ENCODE measurements at regions not wholly inside any gene's neighbourhood (a gene's known extent, or its start where the extent isn't known, plus 50 kb on each side); places are given as distances from the start of the nearest gene placed in this dataset.
A peak's percentile ranks its signal among the peaks of the same experiment; 100 is the strongest.

DNA sequence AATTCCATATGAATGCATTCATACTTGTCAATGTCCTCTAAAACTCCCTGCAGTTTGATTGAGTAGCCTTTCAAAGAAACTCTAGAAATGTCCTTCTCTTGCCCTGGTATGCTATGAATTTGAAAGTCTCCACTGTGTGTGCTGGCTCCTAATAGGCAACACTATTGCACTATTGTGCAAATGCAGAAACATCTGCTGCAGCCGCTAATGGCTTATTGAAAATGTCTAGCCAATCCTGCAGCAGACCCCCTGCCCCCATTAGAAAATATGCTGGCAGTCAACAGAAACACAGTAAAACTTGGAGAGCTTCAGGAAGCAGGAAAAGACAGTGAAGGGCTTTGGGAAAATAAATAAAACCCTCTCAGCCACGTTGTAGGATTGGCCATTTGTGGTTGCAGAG lies 87.3 kb upstream of the GRAMD2B start:
- in situ Hi-C loops (cut with HindIII; ENCODE audit: low pct_ligation_motif_present, low pct_unique_long_range_greater_than_20kb, low sequenced_read_pairs), result no loop called here

DNA sequence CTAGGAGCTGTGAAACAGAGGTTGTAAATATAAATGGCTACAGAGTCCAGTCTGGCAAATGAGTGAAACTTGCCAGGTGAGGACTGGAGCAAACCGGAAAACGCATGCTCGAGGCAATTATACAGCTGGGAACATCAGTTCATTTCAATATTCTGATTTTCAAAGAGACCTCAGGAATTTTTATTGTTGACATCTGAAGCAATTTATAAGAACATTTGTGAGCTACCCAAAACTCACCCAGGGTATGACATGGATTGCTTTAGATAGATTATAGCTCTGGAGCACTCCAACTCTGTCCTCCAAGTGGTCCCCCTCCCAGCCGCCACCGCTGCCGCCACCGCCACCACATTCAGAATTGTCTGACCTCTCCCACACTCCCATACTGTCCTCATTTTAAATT lies 84.6 kb upstream of the GRAMD2B start:
- in situ Hi-C loops (cut with HindIII; ENCODE audit: low pct_ligation_motif_present, low pct_unique_long_range_greater_than_20kb, low sequenced_read_pairs), result no loop called here
- no peak for DNase-seq

More for the DNA sequence above, 87.3 kb upstream of the GRAMD2B start:
- no peak for DNase-seq

DNA sequence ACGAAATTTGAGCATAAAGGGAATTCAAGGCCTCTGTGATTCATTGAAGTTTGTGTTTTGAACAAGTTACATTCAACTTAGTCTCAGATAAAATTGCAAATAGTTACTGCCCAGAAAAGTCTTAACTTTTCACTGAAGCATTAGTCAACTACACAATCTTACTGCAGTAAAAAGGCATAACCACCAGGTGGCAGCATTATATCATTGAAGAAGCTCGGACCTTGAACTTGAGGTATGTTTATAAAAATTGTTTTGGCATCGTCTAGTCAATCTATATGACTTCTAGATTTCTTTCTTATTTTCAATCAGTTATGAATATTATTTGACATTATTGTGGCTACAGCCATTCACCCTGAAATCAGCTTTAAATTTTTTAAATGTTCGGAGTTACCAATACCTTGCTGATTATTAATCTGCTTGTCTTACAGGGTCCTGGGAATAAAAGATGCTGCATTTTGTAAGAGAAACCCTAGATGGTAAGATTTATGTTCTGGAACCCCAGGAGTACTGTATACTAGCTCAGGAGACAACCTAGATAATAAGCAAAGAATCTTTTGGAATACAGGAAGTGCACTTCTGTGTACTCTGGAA lies 83.9 kb upstream of the GRAMD2B start:
- in situ Hi-C loops (cut with HindIII; ENCODE audit: low pct_ligation_motif_present, low pct_unique_long_range_greater_than_20kb, low sequenced_read_pairs), result no loop called here
- DNase-seq, result peak; percentile 71

DNA sequence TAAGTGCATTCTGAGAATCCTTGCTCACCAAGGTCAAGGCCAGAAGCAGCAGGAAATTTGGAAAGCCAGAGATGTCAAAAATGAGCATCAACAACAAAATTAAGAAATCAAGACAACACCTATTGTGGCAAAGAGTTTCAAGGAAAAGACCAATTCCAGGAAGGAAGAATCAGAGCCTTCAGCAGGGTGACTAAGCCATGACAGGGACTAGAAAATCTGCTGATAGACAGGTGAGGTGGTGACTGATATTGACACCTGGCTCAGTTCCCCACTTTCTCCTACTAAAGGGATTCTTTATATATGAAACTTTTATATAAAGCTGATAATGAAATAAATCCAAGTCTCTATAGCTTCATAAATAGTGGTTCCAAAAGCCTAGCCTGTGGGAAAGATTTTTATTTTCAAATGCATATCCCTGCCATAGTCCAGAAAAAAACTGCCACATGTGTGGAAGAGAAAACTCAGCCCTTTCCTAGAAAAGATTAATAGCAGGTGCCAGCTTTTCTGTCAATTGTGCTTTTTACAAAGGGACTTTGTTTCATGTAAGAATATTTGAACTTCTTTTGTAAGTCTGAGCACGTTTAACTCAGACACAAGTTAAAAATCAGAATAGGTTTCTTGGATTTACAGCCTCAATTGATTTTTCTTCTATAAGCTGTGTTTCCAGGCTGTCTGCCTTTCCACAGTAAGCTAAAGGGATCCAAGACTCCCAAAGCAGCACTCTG lies 81.1 kb upstream of the GRAMD2B start:
- in situ Hi-C loops (cut with HindIII; ENCODE audit: low pct_ligation_motif_present, low pct_unique_long_range_greater_than_20kb, low sequenced_read_pairs), result no loop called here

DNA sequence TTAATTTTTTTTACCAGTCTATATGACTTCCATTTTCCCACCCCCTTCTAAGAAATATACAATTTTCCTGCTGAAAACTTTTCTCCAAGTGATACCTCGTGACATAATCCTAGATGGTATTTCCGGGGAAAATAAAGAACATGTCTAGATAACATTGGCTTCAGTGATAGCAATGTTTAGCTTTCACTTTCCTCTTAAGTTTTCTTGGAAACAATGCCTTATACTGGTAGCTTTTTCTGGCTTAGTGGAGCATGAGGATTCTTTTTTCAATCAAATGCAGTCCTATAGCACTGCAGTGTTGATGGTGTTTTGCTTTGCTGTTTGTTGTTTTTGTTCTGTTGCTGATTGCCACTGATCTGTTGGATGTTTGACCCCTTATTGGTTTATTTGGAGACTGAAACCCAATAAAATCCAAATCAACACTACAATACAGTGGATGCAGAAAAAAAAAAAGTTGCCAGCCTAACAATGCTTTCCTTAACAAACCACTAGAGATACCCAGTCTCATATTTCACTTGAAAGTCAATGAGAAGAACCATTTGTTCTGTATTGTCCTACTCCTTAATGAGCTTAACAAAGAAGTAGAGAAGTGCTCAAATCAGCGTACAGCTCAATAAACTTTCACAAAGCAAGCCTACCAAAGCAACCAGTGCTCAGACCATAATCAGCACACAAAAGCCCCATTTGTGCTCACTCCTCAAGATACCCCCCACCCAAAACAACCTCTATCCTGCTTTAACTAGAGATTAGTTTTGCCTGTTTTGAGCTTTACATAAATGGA lies 74.2 kb upstream of the GRAMD2B start:
- DNase-seq, result no peak
- in situ Hi-C loops (cut with HindIII; ENCODE audit: low pct_ligation_motif_present, low pct_unique_long_range_greater_than_20kb, low sequenced_read_pairs), result no loop called here

More for the DNA sequence above, 81.1 kb upstream of the GRAMD2B start:
- no peak for DNase-seq

DNA sequence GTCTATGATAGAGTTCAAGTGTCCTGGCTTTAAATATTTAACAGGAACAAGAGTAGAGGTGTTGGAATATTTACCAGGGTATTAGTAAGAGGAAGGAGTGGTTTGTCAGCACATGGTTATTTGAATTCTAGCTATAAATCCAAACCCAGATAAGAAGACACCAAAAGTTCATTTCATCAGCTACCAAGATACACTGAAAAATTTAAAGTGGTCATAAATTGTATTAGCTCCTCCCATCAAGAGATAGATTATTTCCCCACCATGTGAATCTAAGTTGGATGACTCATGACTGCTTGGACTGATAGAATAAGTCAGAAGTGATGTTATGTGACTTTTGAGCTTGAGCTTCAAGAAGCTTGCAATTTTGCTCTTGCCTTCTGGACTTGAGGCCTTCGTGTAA lies 72.1 kb upstream of the GRAMD2B start:
- DNase-seq, result peak; percentile 51
- in situ Hi-C loops (cut with HindIII; ENCODE audit: low pct_ligation_motif_present, low pct_unique_long_range_greater_than_20kb, low sequenced_read_pairs), result loop anchor here (25.0 kb wide), 1 partner anchor 186 kb away; no protein-coding TSS in a partner anchor

DNA sequence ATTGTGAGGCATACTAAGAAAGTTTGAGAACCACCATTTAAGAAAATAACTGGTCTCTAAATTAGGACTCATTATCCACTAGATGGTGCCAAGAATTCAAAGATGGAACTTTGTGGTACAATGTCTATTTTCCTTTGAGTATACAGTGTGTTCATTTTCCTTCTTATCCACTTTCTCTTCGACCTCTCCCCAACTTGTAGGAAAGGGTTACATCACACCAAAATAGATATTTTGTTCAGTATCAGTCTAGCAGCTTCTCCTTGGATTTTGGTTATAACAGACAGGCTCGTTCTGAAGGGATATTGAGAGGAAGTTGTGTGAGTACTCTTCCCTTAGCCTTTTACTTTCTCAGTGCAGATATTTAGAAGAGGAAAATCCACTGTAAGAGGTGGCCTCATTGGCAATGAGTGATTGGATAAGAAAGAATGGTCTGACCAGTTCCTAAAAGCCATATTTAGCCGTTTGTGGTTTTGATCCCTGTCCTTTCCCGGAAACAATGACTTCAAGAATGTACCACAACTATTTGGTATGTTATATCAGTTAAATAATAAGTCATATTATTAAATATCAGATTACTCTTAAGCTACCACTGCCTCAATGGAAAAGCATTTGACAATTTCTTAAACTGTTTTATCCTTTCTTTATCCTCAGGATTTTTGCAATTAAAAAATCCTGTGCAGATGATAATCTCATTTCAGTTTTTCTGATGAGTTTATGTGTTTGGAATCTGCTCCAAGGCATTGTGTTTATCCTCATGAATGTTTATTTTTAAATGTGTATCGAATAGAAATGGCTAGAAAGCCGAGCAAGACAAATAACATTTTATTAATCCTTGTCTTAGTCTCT lies 69.0 kb upstream of the GRAMD2B start:
- peak; percentile 87 for DNase-seq
- in situ Hi-C loops (cut with HindIII; ENCODE audit: low pct_ligation_motif_present, low pct_unique_long_range_greater_than_20kb, low sequenced_read_pairs), result loop anchor here (25.0 kb wide), 1 partner anchor 183 kb away; no protein-coding TSS in a partner anchor

DNA sequence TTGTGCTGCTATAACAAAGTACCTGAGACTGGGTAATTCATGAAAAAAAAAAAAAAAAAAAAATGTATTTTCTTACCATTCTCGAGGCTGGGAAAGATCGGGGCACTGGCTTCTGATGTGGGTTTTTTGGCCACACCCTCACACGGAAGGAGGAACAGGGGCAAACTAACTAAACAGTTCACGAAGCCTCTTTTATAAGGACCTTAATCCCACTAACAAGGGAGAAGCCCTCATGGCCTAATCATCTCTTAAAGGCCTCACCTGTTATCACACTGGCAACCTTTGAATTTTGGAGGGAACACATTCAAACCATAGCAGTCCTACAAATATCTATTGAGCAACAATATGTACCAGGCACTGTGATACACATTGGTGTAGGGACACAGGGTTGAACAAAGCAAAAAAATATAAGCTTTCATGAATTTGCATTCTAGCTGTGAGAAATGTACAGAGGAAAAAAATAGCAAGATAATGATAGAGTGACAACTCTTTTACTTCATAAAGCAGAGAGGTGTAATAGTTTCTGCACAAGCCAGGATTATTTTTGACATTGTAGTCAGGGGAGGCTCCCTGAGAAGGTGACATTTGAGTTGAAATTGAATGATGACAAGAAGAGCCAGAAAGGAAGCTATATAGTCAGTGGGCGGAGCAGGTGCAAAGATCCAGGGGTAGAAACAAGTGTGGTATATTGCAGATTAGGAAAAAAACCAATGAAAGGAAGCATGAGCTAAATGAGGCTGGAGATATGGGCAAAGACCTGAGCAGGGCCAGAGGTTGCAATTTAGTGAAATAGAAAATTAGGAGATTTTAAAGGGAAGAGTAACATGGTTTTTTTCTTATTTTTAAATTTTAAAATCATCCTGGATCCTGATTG lies 68.1 kb upstream of the GRAMD2B start:
- no peak for DNase-seq
- in situ Hi-C loops (cut with HindIII; ENCODE audit: low pct_ligation_motif_present, low pct_unique_long_range_greater_than_20kb, low sequenced_read_pairs), result loop anchor here (25.0 kb wide), 1 partner anchor 182 kb away; no protein-coding TSS in a partner anchor

DNA sequence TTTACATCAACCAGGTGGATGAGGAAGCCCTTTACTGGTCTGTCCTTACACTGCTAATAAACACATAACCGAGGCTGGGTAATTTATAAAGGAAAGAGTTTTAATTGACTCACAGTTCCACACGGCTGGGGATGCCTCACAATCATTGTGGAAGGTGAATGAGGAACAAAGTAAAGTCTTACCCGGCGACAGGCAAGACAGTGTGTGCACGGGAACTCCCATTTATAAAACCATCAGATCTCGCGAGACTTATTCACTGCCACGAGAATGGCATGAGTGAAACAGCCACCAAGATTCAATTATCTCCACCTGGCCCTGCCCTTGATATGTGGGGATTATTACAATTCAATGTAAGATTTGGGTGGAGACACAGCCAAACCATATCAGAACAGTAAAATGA lies 67.3 kb upstream of the GRAMD2B start:
- no peak for DNase-seq
- in situ Hi-C loops (cut with HindIII; ENCODE audit: low pct_ligation_motif_present, low pct_unique_long_range_greater_than_20kb, low sequenced_read_pairs), result loop anchor here (25.0 kb wide), 1 partner anchor 181 kb away; no protein-coding TSS in a partner anchor

DNA sequence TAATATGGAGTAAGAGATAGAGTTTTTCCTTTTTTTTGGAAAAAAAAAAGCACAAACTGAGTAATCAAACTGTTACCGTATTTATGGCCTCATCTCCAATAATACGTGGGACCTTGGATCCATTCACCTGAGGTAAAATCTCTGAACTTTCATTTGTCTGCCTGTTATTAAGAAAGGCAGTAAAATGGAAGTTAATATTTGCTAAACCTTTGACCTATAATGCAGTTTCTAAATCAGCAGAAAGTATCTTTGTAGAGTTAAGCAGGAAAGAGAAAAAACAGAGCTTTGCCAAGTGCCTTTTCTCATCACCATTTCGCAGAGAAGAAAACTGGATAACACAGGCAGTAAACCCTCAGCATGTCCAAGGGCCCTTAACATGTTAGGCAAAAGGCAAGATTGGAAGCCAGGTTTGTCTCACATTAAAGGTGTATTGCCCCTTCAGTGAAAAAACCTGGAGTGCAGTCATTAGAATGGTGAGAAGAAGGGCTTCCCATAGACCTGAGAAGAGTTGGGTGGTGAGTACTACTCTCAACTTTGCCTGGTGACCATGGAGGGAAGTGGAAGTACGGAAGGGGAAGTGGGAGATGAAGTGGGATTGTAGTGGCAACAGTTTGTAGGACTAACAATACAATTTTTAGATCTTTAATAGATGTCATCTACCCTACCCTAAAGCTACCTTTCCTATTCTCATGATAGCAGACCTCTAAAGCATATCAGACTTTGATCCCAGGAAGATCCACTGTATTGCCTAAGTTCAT lies 65.4 kb upstream of the GRAMD2B start:
- in situ Hi-C loops (cut with HindIII; ENCODE audit: low pct_ligation_motif_present, low pct_unique_long_range_greater_than_20kb, low sequenced_read_pairs), result loop anchor here (25.0 kb wide), 1 partner anchor 180 kb away; no protein-coding TSS in a partner anchor
- no peak for DNase-seq

DNA sequence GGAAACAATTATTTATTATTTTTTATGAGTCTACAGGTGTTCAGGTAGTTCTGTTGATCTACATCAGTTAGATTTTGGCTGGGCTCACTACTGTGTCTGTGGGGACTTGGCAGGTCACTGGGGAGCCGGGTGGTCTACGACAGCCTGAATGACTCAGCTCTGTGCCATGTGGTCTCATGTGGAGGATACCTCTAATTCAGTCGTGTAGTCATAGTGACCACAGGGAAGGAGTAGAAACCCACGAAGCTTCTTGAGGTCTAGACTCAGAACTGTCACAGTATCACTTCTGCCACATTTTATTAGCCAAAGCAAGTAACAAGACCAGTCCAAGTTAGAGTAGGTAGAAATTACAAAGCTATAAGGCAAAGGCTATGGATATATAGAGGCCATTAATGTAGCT lies 64.7 kb upstream of the GRAMD2B start:
- no peak for DNase-seq
- in situ Hi-C loops (cut with HindIII; ENCODE audit: low pct_ligation_motif_present, low pct_unique_long_range_greater_than_20kb, low sequenced_read_pairs), result loop anchor here (25.0 kb wide), 1 partner anchor 179 kb away; no protein-coding TSS in a partner anchor

DNA sequence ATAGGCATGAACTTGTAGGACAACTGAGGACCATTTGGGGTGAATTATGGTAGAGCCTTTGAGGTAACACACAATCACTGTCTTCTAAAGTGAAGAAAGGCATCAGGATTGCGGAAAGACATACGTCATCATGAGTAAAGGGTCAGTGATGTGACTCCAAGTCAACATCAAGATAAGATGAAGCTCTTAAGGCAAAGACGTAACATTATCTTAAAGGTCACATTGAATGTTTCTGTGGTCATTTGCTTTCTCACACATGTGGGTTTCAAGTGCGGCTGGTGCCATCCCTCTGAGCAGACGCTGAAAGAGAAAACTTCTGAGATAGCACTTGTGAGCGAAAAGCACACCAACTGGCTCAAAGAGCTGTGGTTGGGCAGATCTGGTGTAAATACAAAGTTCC lies 63.3 kb upstream of the GRAMD2B start:
- no peak for DNase-seq

DNA sequence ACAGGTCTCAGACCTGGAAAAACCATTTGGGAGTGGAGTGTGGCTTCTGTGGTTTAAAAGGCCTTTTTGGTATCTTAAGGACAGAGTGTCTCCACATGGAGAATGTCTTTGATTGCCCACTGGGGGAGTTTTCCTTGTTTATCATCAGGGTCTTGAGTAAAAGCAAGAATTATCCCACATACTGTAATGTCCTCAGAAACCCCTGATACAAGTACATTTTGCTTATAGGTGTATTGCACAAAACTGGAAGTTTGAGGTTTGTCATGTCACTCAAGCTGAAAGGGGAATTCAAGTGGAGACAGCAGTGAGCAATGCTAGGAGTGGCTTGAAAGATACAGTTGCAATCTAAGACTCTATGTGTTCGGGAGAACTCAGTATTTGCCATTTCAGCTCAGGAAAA lies 62.7 kb upstream of the GRAMD2B start:
- in situ Hi-C loops (cut with HindIII; ENCODE audit: low pct_ligation_motif_present, low pct_unique_long_range_greater_than_20kb, low sequenced_read_pairs), result loop anchor here (25.0 kb wide), 1 partner anchor 177 kb away; no protein-coding TSS in a partner anchor
- no peak for DNase-seq

More for the DNA sequence above, 63.3 kb upstream of the GRAMD2B start:
- in situ Hi-C loops (cut with HindIII; ENCODE audit: low pct_ligation_motif_present, low pct_unique_long_range_greater_than_20kb, low sequenced_read_pairs), result loop anchor here (25.0 kb wide), 1 partner anchor 177 kb away; no protein-coding TSS in a partner anchor

DNA sequence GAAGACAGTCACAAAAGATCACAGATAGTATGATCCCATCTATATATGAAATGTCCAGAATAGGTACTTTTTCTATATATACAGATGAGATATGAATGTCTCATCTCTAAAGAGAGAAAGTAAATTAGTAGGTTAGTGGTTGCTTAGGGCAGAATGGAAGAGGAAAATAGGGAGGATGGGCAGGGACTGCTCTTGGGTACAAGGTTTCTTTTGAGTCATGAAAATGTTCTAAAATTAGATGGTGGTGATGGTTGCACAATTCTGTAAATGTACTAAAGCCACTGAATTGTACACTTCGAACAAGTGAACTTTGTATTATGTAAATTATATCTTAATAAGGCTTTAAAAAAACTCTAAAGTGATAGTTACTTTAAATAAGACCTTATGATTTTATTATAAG lies 59.6 kb upstream of the GRAMD2B start:
- in situ Hi-C loops (cut with HindIII; ENCODE audit: low pct_ligation_motif_present, low pct_unique_long_range_greater_than_20kb, low sequenced_read_pairs), result loop anchor here (25.0 kb wide), 1 partner anchor 174 kb away; no protein-coding TSS in a partner anchor
- DNase-seq, result no peak

DNA sequence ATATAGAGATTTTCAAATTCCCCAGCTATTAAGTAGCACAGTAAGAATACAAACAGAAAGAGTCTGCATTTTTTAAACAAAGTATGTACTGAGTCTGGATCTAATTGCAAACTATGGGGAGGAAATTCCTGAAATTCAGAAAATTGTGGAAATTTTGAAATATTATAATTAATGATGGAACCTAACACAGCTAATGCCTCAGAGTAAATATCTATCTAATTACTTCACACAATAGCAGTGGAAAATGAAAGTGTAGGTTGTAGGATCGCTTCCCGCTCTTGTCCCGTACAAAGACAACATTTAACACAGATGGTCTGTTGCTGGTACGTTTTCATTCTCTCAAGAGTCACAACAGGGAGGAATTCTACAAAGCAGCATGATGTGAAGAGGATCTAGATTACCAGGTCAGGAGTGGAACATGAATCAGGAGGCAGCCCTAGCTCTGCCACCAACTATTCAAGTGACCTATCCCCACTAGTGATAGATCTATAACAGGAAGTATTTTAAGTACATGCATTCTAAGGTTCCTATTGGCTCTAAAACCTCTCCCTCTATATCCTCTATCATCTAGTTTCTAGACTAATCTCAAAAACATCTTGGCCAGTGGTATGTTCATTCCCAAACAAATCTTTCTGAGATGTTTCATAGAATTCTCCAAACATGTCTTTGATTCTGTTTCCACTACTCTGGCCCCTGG lies 58.9 kb upstream of the GRAMD2B start:
- DNase-seq, result no peak
- in situ Hi-C loops (cut with HindIII; ENCODE audit: low pct_ligation_motif_present, low pct_unique_long_range_greater_than_20kb, low sequenced_read_pairs), result loop anchor here (25.0 kb wide), 1 partner anchor 173 kb away; no protein-coding TSS in a partner anchor
